ENCODE measurements at regions not wholly inside any gene's neighbourhood (a gene's known extent, or its start where the extent isn't known, plus 50 kb on each side); places are given as distances from the start of the nearest gene placed in this dataset.

GRCh38 chr5:5612096-5612495 lies 189.6 kb downstream of the ICE1 start:
- Histone ChIP-seq H3K4me1 (no peaks in the 10 kb centered on the region), H3K27me3 (no peaks in the 10 kb centered on the region), H3K9me3 (no peaks in the 10 kb centered on the region), H3K27ac (no peak overlapping the region), H3K36me3 (no peaks in the 10 kb centered on the region), H3K4me3 (no peak overlapping the region)
- intact Hi-C loops (cut with DNase I; ENCODE audit: low total_unique reads) = no loop called here
- no peak for DNase-seq (ENCODE audit: low spot score in 2 of 2)
- no peak for TF ChIP-seq POLR2A (IDR thresholded peaks at IDR 0.05)
- TF ChIP-seq CTCF (IDR thresholded peaks at IDR 0.05) = no peak
- TF ChIP-seq POLR2AphosphoS5 (IDR thresholded peaks at IDR 0.05) = no peak

GRCh38 chr5:5609935-5610334 lies 187.5 kb downstream of the ICE1 start:
- no peaks in the 10 kb centered on the region for H3K36me3 ChIP-seq
- no peaks in the 10 kb centered on the region for H3K4me1 ChIP-seq
- H3K27ac ChIP-seq = no peak overlapping the region
- intact Hi-C loops (cut with DNase I; ENCODE audit: low total_unique reads) = no loop called here
- no peak for TF ChIP-seq POLR2AphosphoS5 (IDR thresholded peaks at IDR 0.05)
- no peak for TF ChIP-seq CTCF (IDR thresholded peaks at IDR 0.05)
- TF ChIP-seq POLR2A (IDR thresholded peaks at IDR 0.05) = no peak
- no peaks in the 10 kb centered on the region for H3K27me3 ChIP-seq
- H3K4me3 ChIP-seq = no peak overlapping the region
- no peaks in the 10 kb centered on the region for H3K9me3 ChIP-seq
- DNase-seq (ENCODE audit: low spot score in 2 of 2) = no peak

- intact Hi-C loops (cut with DNase I; ENCODE audit: low total_unique reads) = no loop called here
- H3K36me3 ChIP-seq = no peaks in the 10 kb centered on the region
- TF ChIP-seq POLR2AphosphoS5 (IDR thresholded peaks at IDR 0.05) (no peak), CTCF (IDR thresholded peaks at IDR 0.05) (no peak), POLR2A (IDR thresholded peaks at IDR 0.05) (no peak)
Observed at GRCh38 chr5:5605170-5605764, 182.8 kb downstream of the ICE1 start.

GRCh38 chr5:5602554-5602953 lies 180.1 kb downstream of the ICE1 start:
- Histone ChIP-seq H3K4me1 (no peaks in the 10 kb centered on the region), H3K9me3 (no peaks in the 10 kb centered on the region), H3K4me3 (no peak overlapping the region), H3K27ac (no peak overlapping the region), H3K27me3 (no peaks in the 10 kb centered on the region), H3K36me3 (no peaks in the 10 kb centered on the region)
- TF ChIP-seq CTCF (IDR thresholded peaks at IDR 0.05) (no peak), POLR2A (IDR thresholded peaks at IDR 0.05) (no peak), POLR2AphosphoS5 (IDR thresholded peaks at IDR 0.05) (no peak)
- no peak for DNase-seq (ENCODE audit: low spot score in 2 of 2)
- intact Hi-C loops (cut with DNase I; ENCODE audit: low total_unique reads) = no loop called here

More at GRCh38 chr5:5605170-5605764, 182.8 kb downstream of the ICE1 start:
- no peak for DNase-seq (ENCODE audit: low spot score in 2 of 2)
- Histone ChIP-seq H3K4me3 (no peak overlapping the region), H3K9me3 (no peaks in the 10 kb centered on the region), H3K27me3 (no peaks in the 10 kb centered on the region), H3K4me1 (no peaks in the 10 kb centered on the region), H3K27ac (no peak overlapping the region)

- Histone ChIP-seq H3K36me3 (no peaks in the 10 kb centered on the region), H3K4me3 (no peak overlapping the region), H3K9me3 (no peaks in the 10 kb centered on the region), H3K4me1 (no peaks in the 10 kb centered on the region), H3K27me3 (no peaks in the 10 kb centered on the region), H3K27ac (no peak overlapping the region)
- TF ChIP-seq POLR2A (IDR thresholded peaks at IDR 0.05) = no peak
- TF ChIP-seq CTCF (IDR thresholded peaks at IDR 0.05) = no peak
- no peak for TF ChIP-seq POLR2AphosphoS5 (IDR thresholded peaks at IDR 0.05)
- DNase-seq (ENCODE audit: low spot score in 2 of 2) = no peak
- intact Hi-C loops (cut with DNase I; ENCODE audit: low total_unique reads) = no loop called here
Observed at GRCh38 chr5:5598547-5599113, 176.2 kb downstream of the ICE1 start.

Data from breast epithelium (tissue), 4 donors.